SK-N-SH treated with all-trans-retinoic acid at 6 μM for 48 hours (cell line): ENCODE measurements at regions not wholly inside any gene's neighbourhood (a gene's known extent, or its start where the extent isn't known, plus 50 kb on each side); places are given as distances from the start of the nearest gene placed in this dataset.

Experiments
- CSDC2 ChIP-seq: fragments of 250-450 bp; sonication (Bioruptor Pico); IDR thresholded peaks from 2 replicates; pipeline ENCODE4 v1.5.0; 2020; ENCODE audit warnings: mild to moderate bottlenecking, moderate library complexity
- RARB ChIP-seq: fragments of 250-450 bp; sonication (Bioruptor Pico); IDR thresholded peaks from 2 replicates; pipeline ENCODE4 v1.8.0; 2021; ENCODE audit warnings: mild to moderate bottlenecking, moderate library complexity
- TOX ChIP-seq: fragments of 250-450 bp; sonication (Bioruptor Pico); IDR thresholded peaks from 2 replicates; pipeline ENCODE4 v1.8.0; 2021; ENCODE audit warnings: mild to moderate bottlenecking, moderate library complexity, borderline replicate concordance
- ZFP3 ChIP-seq: fragments of 250-450 bp; sonication (Bioruptor Pico); IDR thresholded peaks from 2 replicates; pipeline ENCODE4 v1.5.0; 2020; ENCODE audit warnings: mild to moderate bottlenecking, moderate library complexity
- ZNF565 ChIP-seq: fragments of 450-650 bp; formaldehyde crosslinking; conservative IDR thresholded peaks from 2 replicates; pipeline ENCODE4 v1.5.0; 2020; ENCODE audit warnings: low read depth, mild to moderate bottlenecking, moderate library complexity
- TF ChIP-seq, protein P1 (sequence below): fragments of 250-450 bp; sonication (Bioruptor Pico); IDR thresholded peaks from 2 replicates; pipeline ENCODE4 v1.8.0; 2021; ENCODE audit warnings: low read depth, mild to moderate bottlenecking, moderate library complexity, borderline replicate concordance
- TF ChIP-seq, protein P2 (sequence below): fragments of 250-450 bp; sonication (Bioruptor Pico); IDR thresholded peaks from 2 replicates; pipeline ENCODE4 v1.5.1; 2021; ENCODE audit warnings: mild to moderate bottlenecking, moderate library complexity

DNA sequence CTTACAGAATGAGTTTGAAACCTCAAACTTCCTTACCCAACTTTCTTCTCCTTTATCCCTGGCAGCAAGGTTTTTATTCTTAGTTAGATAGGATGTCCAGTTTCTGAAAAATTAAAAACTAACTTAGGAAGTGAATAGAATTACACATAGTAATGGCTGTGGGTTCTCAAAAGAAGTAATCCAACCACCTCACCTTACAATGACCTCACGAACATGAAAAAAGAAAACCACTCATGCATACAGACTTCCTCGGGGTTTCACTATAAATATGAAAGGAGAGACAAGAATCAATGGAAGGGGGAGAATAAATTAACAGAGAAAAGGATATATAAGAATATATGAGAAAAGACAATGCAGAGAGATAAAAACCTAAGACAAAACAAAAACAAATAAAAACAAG is 1044.3 kb upstream of the KLHL29 start:
- TF ChIP-seq, protein P1, sequence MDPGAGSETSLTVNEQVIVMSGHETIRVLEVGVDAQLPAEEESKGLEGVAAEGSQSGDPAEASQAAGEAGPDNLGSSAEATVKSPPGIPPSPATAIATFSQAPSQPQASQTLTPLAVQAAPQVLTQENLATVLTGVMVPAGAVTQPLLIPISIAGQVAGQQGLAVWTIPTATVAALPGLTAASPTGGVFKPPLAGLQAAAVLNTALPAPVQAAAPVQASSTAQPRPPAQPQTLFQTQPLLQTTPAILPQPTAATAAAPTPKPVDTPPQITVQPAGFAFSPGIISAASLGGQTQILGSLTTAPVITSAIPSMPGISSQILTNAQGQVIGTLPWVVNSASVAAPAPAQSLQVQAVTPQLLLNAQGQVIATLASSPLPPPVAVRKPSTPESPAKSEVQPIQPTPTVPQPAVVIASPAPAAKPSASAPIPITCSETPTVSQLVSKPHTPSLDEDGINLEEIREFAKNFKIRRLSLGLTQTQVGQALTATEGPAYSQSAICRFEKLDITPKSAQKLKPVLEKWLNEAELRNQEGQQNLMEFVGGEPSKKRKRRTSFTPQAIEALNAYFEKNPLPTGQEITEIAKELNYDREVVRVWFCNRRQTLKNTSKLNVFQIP (CRISPR knock-in tag) = no peak
- TF ChIP-seq ZFP3 (CRISPR knock-in tag) (no peak), RARB (no peak), CSDC2 (CRISPR knock-in tag) (no peak), TOX (CRISPR knock-in tag) (no peak), ZNF565 (CRISPR knock-in tag) (no peak)
- TF ChIP-seq, protein P2, sequence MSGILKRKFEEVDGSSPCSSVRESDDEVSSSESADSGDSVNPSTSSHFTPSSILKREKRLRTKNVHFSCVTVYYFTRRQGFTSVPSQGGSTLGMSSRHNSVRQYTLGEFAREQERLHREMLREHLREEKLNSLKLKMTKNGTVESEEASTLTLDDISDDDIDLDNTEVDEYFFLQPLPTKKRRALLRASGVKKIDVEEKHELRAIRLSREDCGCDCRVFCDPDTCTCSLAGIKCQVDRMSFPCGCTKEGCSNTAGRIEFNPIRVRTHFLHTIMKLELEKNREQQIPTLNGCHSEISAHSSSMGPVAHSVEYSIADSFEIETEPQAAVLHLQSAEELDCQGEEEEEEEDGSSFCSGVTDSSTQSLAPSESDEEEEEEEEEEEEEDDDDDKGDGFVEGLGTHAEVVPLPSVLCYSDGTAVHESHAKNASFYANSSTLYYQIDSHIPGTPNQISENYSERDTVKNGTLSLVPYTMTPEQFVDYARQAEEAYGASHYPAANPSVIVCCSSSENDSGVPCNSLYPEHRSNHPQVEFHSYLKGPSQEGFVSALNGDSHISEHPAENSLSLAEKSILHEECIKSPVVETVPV (CRISPR knock-in tag) = no peak
